Liver (tissue), 8 donors: ENCODE measurements at regions not wholly inside any gene's neighbourhood (a gene's known extent, or its start where the extent isn't known, plus 50 kb on each side); places are given as distances from the start of the nearest gene placed in this dataset.

ENCODE experiments used
- DNase-seq: peaks from one replicate; pipeline ENCODE4 v3.0.0-alpha.2; 2017; ENCODE audit warnings: low spot score
- H3K27ac ChIP-seq, 2 donors: one replicate each; pipeline ENCODE4 v1.7.0; 2013; ENCODE audit warnings: inconsistent platforms in 2 of 2, low read length in 2 of 2, control low read depth in 1 of 2, low read depth in 1 of 2, mild to moderate bottlenecking in 1 of 2
- H3K27me3 ChIP-seq, 4 donors: one replicate each; pipeline versions ENCODE4 v1.6.1 to v1.7.0; 2013; ENCODE audit warnings: low read length in 3 of 4, inconsistent platforms in 1 of 4, mild to moderate bottlenecking in 1 of 4, moderate library complexity in 1 of 4; ENCODE audit not compliant: control insufficient read depth in 4 of 4, insufficient read depth in 4 of 4
- H3K36me3 ChIP-seq, 4 donors: one replicate each; pipeline versions ENCODE4 v1.6.1 to v1.7.0; 2013; ENCODE audit warnings: low read length in 3 of 4, mild to moderate bottlenecking in 3 of 4, low read depth in 1 of 4, moderate library complexity in 1 of 4; ENCODE audit not compliant: control insufficient read depth in 4 of 4, insufficient read depth in 3 of 4
- H3K4me1 ChIP-seq, 4 donors: one replicate each; pipeline versions ENCODE4 v1.6.1 to v1.7.0; 2013; ENCODE audit warnings: low read length in 3 of 4, mild to moderate bottlenecking in 3 of 4, moderate library complexity in 1 of 4; ENCODE audit not compliant: control insufficient read depth in 4 of 4, insufficient read depth in 4 of 4
- H3K4me3 ChIP-seq, 3 donors: one replicate each; pipeline versions ENCODE4 v1.6.1 to v1.7.0; 2013; ENCODE audit warnings: low read length in 3 of 3, control low read depth in 1 of 3, low read depth in 1 of 3, mild to moderate bottlenecking in 1 of 3
- H3K9ac ChIP-seq, 2 donors: one replicate each; pipeline ENCODE4 v1.7.0; 2013; ENCODE audit warnings: low read length in 2 of 2, mild to moderate bottlenecking in 2 of 2, moderate library complexity in 2 of 2, control low read depth in 1 of 2, low read depth in 1 of 2
- H3K9me3 ChIP-seq, 4 donors: one replicate each; pipeline versions ENCODE4 v1.6.1 to v1.7.0; 2013; ENCODE audit warnings: low read length in 3 of 4; ENCODE audit not compliant: control insufficient read depth in 4 of 4
- EGR1 ChIP-seq, 2 donors: IDR thresholded peaks; 2 replicates each; pipeline ENCODE4 v1.6.1; 2016 to 2018; ENCODE audit warnings: antibody characterized with exemption in 2 of 2, low read depth in 2 of 2
- FOXA1 ChIP-seq: IDR thresholded peaks from 2 replicates; pipeline ENCODE4 v1.6.1; 2016; ENCODE audit warnings: antibody characterized with exemption
- FOXA2 ChIP-seq: IDR thresholded peaks from 2 replicates; pipeline ENCODE4 v1.6.1; 2016; ENCODE audit warnings: antibody characterized with exemption
- HNF4A ChIP-seq, 2 donors: conservative IDR thresholded peaks; 2 replicates each; pipeline ENCODE4 v1.6.1; 2016; ENCODE audit warnings: antibody characterized with exemption in 2 of 2, mild to moderate bottlenecking in 2 of 2
- HNF4G ChIP-seq: IDR thresholded peaks from 2 replicates; pipeline ENCODE4 v1.6.1; 2016; ENCODE audit warnings: antibody characterized with exemption
- RAD21 ChIP-seq, 2 donors: IDR thresholded peaks; 2 replicates each; pipeline ENCODE4 v1.6.1; 2016; ENCODE audit warnings: antibody characterized with exemption in 2 of 2, mild to moderate bottlenecking in 2 of 2
- SP1 ChIP-seq: IDR thresholded peaks from 2 replicates; pipeline ENCODE4 v1.6.1; 2018; ENCODE audit warnings: antibody characterized with exemption, mild to moderate bottlenecking
- TAF1 ChIP-seq: conservative IDR thresholded peaks from 2 replicates; pipeline ENCODE4 v1.6.1; 2016; ENCODE audit warnings: antibody characterized with exemption, mild to moderate bottlenecking
- YY1 ChIP-seq: IDR thresholded peaks from 2 replicates; pipeline ENCODE4 v1.6.1; 2016; ENCODE audit warnings: antibody characterized with exemption, mild to moderate bottlenecking
- WGBS: extraction: QIAGEN DNeasy Blood & Tissue Kit; methylation state at CpG from one replicate; pipeline ENCODE4 v1.1.7; 2013; 5-methylcytosine and 5-hydroxymethylcytosine counted together
- TF ChIP-seq, protein P1 (sequence below): IDR thresholded peaks from 2 replicates; pipeline ENCODE4 v1.6.1; 2016; ENCODE audit warnings: antibody characterized with exemption
- TF ChIP-seq, protein P2 (sequence below): IDR thresholded peaks from 2 replicates; pipeline ENCODE4 v1.6.1; 2016; ENCODE audit warnings: antibody characterized with exemption
- TF ChIP-seq, protein P3 (sequence below): IDR thresholded peaks from 2 replicates; pipeline ENCODE4 v1.6.1; 2016; ENCODE audit warnings: antibody characterized with exemption
- TF ChIP-seq, protein P4 (sequence below): fragments of 150-350 bp; IDR thresholded peaks from 2 replicates; pipeline ENCODE4 v1.5.1; 2017; ENCODE audit warnings: improper control_type of control experiment, low read depth, low read length; ENCODE audit not compliant: missing input control
- donor health status: healthy.
- donor health status: healthy.
- donor health status: healthy.
- donor health status: healthy.
- donor health status: healthy.

DNA sequence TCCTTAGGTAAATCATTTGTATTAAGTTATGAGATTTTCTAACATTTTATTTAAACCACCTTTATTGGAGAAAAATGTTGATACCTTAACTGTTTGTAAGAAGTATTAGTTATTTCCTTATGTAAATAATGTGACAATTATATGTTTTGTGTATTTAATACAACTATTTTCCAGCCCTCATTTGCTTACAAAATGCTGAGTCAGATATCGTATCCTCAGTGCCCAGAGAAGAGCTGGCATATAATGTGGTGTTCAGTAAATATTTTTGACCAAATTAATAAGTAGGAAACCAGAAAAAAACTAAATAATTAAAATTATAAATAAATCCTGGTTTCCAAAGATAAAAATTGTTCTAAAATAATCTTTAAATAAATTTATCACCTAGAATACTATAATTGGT is 140.2 kb upstream of the PCDH17 start:
- no peaks in the 10 kb centered on the region for H3K36me3 ChIP-seq
- H3K9ac ChIP-seq, result no peak overlapping the region
- H3K27ac ChIP-seq, result no peak overlapping the region
- H3K4me3 ChIP-seq, result no peak overlapping the region
- peaks cover 0 to 2% (median 0%) of the 10 kb centered on the region in 4 donors for H3K9me3 ChIP-seq
- no peak for TF ChIP-seq EGR1 (IDR thresholded peaks at IDR 0.05; ENCODE audit: low read depth in 2 of 2)
- no peak for TF ChIP-seq HNF4G
- TF ChIP-seq SP1, result no peak
- TF ChIP-seq, protein P1, sequence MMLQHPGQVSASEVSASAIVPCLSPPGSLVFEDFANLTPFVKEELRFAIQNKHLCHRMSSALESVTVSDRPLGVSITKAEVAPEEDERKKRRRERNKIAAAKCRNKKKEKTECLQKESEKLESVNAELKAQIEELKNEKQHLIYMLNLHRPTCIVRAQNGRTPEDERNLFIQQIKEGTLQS, result no peak
- no peak for TF ChIP-seq YY1
- TF ChIP-seq, protein P2, sequence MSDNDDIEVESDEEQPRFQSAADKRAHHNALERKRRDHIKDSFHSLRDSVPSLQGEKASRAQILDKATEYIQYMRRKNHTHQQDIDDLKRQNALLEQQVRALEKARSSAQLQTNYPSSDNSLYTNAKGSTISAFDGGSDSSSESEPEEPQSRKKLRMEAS, result no peak
- no peaks in the 10 kb centered on the region for H3K4me1 ChIP-seq
- WGBS, result 74% methylated on average over 1 of the region's 1 CpG
- H3K27me3 ChIP-seq, result no peaks in the 10 kb centered on the region
- no peak for DNase-seq

DNA sequence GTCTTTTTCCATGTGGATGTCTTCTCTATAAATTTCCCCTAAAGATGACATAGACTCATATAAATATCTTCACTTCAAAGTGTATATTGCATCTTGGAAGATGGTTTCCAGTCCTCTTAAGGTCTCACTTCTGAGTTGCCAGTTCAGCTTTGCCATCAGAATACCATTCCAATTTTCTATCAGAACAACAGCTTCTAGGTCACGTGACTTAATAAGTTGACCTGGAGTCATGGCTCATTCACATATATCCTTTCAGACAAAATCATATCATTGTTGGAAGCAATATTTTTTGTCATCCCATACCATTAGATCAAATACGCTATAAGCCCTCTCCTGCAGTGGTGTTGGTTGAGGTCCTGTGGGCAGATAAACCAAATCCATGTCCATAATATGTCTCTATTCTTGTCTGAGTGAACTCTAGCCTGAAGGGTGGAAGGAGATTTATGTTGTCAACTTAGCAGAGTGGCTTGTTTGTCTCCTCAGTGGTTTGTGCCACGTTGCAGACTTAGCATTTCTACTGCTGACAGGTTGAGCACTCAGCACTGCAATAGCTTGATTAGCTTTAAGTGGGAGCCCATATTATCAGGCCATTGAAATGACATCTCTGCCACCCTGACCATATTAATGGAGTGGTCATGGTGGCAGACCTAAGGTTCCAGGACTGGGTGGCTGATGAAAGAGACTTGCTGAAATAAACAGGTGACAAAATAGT is 123.6 kb upstream of the PCDH17 start:
- H3K4me3 ChIP-seq, result no peak overlapping the region
- WGBS, result 68% methylated on average over 3 of the region's 3 CpGs
- TF ChIP-seq HNF4A (conservative IDR thresholded peaks at IDR 0.05) (no peak), FOXA2 (no peak), FOXA1 (no peak)

DNA sequence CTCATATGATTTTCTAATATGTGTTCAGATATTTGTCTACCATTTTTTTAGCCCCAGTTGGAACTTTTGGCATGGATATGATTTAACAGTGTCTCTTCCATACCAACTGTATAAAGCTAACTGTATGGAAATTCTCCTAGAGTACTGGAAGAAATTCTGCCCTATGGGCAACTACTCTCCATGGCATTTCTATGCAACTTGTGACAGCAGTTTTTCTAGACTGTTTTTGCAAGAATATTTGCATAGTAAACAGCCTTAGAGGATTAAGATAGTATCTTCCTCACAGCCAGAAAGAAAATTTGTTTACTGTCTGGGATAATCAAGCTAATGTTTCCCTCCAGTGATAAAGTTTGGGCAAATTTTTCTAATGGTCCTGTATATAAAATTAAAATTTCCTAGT is 119.9 kb upstream of the PCDH17 start:
- no peak overlapping the region for H3K4me3 ChIP-seq
- no peak overlapping the region for H3K9ac ChIP-seq
- H3K9me3 ChIP-seq, result no peaks in the 10 kb centered on the region
- no peaks in the 10 kb centered on the region for H3K36me3 ChIP-seq
- H3K4me1 ChIP-seq, result no peaks in the 10 kb centered on the region
- H3K27me3 ChIP-seq, result no peaks in the 10 kb centered on the region
- DNase-seq, result no peak
- TF ChIP-seq, protein P3, sequence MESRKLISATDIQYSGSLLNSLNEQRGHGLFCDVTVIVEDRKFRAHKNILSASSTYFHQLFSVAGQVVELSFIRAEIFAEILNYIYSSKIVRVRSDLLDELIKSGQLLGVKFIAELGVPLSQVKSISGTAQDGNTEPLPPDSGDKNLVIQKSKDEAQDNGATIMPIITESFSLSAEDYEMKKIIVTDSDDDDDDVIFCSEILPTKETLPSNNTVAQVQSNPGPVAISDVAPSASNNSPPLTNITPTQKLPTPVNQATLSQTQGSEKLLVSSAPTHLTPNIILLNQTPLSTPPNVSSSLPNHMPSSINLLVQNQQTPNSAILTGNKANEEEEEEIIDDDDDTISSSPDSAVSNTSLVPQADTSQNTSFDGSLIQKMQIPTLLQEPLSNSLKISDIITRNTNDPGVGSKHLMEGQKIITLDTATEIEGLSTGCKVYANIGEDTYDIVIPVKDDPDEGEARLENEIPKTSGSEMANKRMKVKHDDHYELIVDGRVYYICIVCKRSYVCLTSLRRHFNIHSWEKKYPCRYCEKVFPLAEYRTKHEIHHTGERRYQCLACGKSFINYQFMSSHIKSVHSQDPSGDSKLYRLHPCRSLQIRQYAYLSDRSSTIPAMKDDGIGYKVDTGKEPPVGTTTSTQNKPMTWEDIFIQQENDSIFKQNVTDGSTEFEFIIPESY, result no peak
- no peak for TF ChIP-seq RAD21 (IDR thresholded peaks at IDR 0.05)
- TF ChIP-seq EGR1 (IDR thresholded peaks at IDR 0.05; ENCODE audit: low read depth in 2 of 2), result no peak
- TF ChIP-seq TAF1, result no peak
- no peak for TF ChIP-seq HNF4A (conservative IDR thresholded peaks at IDR 0.05)
- no peak for TF ChIP-seq FOXA1
- TF ChIP-seq FOXA2, result no peak
- TF ChIP-seq, protein P4, sequence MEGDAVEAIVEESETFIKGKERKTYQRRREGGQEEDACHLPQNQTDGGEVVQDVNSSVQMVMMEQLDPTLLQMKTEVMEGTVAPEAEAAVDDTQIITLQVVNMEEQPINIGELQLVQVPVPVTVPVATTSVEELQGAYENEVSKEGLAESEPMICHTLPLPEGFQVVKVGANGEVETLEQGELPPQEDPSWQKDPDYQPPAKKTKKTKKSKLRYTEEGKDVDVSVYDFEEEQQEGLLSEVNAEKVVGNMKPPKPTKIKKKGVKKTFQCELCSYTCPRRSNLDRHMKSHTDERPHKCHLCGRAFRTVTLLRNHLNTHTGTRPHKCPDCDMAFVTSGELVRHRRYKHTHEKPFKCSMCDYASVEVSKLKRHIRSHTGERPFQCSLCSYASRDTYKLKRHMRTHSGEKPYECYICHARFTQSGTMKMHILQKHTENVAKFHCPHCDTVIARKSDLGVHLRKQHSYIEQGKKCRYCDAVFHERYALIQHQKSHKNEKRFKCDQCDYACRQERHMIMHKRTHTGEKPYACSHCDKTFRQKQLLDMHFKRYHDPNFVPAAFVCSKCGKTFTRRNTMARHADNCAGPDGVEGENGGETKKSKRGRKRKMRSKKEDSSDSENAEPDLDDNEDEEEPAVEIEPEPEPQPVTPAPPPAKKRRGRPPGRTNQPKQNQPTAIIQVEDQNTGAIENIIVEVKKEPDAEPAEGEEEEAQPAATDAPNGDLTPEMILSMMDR, result no peak
- TF ChIP-seq, protein P1, result no peak
- no peak overlapping the region for H3K27ac ChIP-seq

More for the DNA sequence above, 123.6 kb upstream of the PCDH17 start:
- Histone ChIP-seq H3K9me3 (no peaks in the 10 kb centered on the region), H3K36me3 (no peaks in the 10 kb centered on the region), H3K4me1 (no peaks in the 10 kb centered on the region), H3K27me3 (no peaks in the 10 kb centered on the region), H3K9ac (no peak overlapping the region), H3K27ac (no peak overlapping the region)
- no peak for DNase-seq
